Retinal pigment epithelial cell (primary cell): ENCODE measurements at regions not wholly inside any gene's neighbourhood (a gene's known extent, or its start where the extent isn't known, plus 50 kb on each side); places are given as distances from the start of the nearest gene placed in this dataset.

Experiments
- DNase-seq: peaks from one replicate; pipeline ENCODE4 v3.0.0-alpha.2; 2010; ENCODE audit warnings: low read depth
- H3K4me3 ChIP-seq: 2 replicates; pipeline ENCODE4 v1.5.1; 2011; ENCODE audit warnings: mild to moderate bottlenecking, low read length, control low read depth, moderate library complexity
- TF ChIP-seq, protein P1 (sequence below): conservative IDR thresholded peaks from 2 replicates; pipeline ENCODE4 v1.5.1; 2011; ENCODE audit warnings: low read depth, low read length, control low read depth, inconsistent platforms

- no peak for DNase-seq
- TF ChIP-seq, protein P1, sequence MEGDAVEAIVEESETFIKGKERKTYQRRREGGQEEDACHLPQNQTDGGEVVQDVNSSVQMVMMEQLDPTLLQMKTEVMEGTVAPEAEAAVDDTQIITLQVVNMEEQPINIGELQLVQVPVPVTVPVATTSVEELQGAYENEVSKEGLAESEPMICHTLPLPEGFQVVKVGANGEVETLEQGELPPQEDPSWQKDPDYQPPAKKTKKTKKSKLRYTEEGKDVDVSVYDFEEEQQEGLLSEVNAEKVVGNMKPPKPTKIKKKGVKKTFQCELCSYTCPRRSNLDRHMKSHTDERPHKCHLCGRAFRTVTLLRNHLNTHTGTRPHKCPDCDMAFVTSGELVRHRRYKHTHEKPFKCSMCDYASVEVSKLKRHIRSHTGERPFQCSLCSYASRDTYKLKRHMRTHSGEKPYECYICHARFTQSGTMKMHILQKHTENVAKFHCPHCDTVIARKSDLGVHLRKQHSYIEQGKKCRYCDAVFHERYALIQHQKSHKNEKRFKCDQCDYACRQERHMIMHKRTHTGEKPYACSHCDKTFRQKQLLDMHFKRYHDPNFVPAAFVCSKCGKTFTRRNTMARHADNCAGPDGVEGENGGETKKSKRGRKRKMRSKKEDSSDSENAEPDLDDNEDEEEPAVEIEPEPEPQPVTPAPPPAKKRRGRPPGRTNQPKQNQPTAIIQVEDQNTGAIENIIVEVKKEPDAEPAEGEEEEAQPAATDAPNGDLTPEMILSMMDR, result no peak
- H3K4me3 ChIP-seq, result no peak overlapping the region
Observed at GRCh38 chr16:72673118-72673517, 374.8 kb downstream of the ZFHX3 start.

DNA sequence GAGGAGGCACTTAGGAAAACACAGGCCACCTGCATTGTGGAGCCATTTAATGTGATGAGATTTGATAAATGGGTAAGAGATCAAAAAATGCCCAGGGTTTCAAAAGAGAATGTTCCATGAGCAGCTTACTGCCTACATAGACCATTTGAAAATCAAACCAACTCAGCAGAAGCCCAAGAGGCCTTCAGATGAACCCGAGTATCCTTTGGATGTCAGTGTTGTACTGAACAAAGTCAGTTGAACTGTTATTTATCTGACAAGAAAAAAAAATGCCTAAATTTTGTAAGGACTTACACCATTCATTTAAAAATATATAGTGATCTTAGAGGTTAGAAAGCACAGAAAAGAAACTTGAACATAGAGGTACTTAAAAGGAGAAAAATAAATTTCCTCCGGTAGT, 381.7 kb downstream of the ZFHX3 start:
- TF ChIP-seq, protein P1, result no peak
- no peak overlapping the region for H3K4me3 ChIP-seq
- DNase-seq, result no peak

DNA sequence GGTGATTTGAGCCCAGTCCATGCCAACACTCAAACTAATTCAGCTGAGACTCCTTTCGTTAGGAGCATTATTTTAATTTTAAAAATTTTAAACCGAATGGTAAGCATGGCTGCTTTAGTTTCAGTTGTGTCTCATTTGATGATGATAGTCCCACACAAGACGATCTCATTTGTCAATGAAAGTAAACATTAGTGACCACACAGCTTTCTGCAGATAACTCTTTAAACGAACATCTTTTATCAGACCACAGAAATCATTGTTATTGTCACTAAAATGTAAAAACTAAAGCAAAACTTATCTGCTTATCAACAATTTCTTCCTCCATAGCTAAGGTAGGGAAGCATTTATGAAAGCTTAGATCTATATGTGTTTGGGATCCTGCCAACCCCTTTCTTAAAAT, 382.2 kb downstream of the ZFHX3 start:
- no peak for DNase-seq
- TF ChIP-seq, protein P1, result no peak
- H3K4me3 ChIP-seq, result peak overlapping the region; percentile 79

- TF ChIP-seq, protein P1, result no peak
- DNase-seq, result peak; percentile 97
- peak overlapping the region; percentile 79 for H3K4me3 ChIP-seq
Observed at GRCh38 chr16:72664509-72665408, 383.2 kb downstream of the ZFHX3 start.

- H3K4me3 ChIP-seq, result peak overlapping the region; percentile 79
- TF ChIP-seq, protein P1, result no peak
- no peak for DNase-seq
Observed at GRCh38 chr16:72664056-72664508, 383.8 kb downstream of the ZFHX3 start.

GRCh38 chr16:72658888-72659717, 388.8 kb downstream of the ZFHX3 start:
- TF ChIP-seq, protein P1, result no peak
- H3K4me3 ChIP-seq, result no peak overlapping the region
- no peak for DNase-seq
